Upper lobe of right lung (tissue), 1 donor: ENCODE measurements at regions not wholly inside any gene's neighbourhood (a gene's known extent, or its start where the extent isn't known, plus 50 kb on each side); places are given as distances from the start of the nearest gene placed in this dataset.

Source experiments
- ATAC-seq: fragments of 200-7000 bp; cut with Tn5 transposase; one replicate; pipeline ENCODE4 v1.9.1; 2020; ENCODE audit warnings: mild to moderate bottlenecking, moderate library complexity
- DNase-seq: peaks from one replicate; pipeline ENCODE4 v3.0.0-alpha.2; 2020
- H3K27ac ChIP-seq: fragments of 200-600 bp; one replicate; pipeline ENCODE4 v1.8.0; 2022
- H3K27me3 ChIP-seq: fragments of 200-600 bp; one replicate; pipeline ENCODE4 v1.8.0; 2022; ENCODE audit warnings: mild to moderate bottlenecking
- H3K36me3 ChIP-seq: fragments of 200-600 bp; one replicate; pipeline ENCODE4 v1.8.0; 2022
- H3K4me1 ChIP-seq: fragments of 200-600 bp; one replicate; pipeline ENCODE4 v1.8.0; 2022
- H3K4me3 ChIP-seq: fragments of 200-600 bp; one replicate; pipeline ENCODE4 v1.8.0; 2022; ENCODE audit warnings: mild to moderate bottlenecking
- H3K9me3 ChIP-seq: fragments of 200-600 bp; one replicate; pipeline ENCODE4 v1.8.0; 2022
- intact Hi-C: fragments of 100-400 bp; cut with DNase I; formaldehyde crosslinking; loops from one replicate; pipeline ENCODE4 v1.11.0; 2022
- TF ChIP-seq, protein P1 (sequence below): fragments of 200-600 bp; IDR thresholded peaks from one replicate; pipeline ENCODE4 v1.8.0; 2022; ENCODE audit warnings: antibody characterized with exemption
- donor health status: DM: no; HTN: yes; CAD: no; lungs with severe emphysema.

DNA sequence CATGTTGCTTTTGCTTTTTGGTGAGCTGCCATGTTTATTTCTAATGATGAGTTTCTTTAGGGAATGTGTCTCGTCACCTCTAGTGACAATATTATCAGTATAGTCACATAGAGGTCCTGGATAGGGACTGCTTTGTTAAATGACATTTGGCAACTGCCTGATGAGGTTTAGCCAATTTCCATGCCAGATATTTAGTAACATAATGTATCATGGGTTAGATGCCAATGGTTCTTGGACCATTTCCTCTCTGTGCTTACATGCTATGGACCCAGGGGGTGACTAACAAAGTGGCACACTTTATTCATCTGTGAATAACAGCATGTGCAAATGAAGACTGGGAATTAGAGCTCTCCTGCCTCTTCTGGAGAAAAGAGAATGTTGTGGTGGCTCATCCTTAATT is 56.2 kb upstream of the RAB27B start:
- DNase-seq (no peak), ATAC-seq (no peak)
- intact Hi-C loops: no loop called here
- Histone ChIP-seq H3K4me1 (peaks cover 3% of the 10 kb centered on the region), H3K27ac (no peak overlapping the region), H3K36me3 (no peaks in the 10 kb centered on the region), H3K4me3 (no peak overlapping the region), H3K9me3 (no peaks in the 10 kb centered on the region), H3K27me3 (no peaks in the 10 kb centered on the region)
- TF ChIP-seq, protein P1, sequence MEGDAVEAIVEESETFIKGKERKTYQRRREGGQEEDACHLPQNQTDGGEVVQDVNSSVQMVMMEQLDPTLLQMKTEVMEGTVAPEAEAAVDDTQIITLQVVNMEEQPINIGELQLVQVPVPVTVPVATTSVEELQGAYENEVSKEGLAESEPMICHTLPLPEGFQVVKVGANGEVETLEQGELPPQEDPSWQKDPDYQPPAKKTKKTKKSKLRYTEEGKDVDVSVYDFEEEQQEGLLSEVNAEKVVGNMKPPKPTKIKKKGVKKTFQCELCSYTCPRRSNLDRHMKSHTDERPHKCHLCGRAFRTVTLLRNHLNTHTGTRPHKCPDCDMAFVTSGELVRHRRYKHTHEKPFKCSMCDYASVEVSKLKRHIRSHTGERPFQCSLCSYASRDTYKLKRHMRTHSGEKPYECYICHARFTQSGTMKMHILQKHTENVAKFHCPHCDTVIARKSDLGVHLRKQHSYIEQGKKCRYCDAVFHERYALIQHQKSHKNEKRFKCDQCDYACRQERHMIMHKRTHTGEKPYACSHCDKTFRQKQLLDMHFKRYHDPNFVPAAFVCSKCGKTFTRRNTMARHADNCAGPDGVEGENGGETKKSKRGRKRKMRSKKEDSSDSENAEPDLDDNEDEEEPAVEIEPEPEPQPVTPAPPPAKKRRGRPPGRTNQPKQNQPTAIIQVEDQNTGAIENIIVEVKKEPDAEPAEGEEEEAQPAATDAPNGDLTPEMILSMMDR: no peak

DNA sequence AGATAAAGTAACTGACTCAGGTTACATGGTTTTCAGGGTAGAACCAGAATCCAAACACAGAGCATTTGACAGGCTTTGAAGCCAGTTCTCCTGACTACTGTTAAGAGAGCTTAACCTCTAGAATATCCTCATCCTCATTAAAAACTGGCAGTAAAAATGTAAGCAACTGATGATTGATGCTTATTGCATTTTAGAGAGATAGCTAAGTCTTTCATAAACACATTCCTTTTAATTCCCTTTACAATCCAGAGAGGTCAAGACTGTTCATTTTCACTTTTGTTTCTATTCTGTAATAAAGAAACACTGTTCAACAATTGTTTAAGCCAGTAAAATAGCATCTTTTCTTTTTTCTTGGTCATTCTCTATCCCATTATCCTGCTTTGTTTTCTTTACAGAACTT is 53.9 kb upstream of the RAB27B start:
- no peak overlapping the region for H3K4me3 ChIP-seq
- peaks cover 3% of the 10 kb centered on the region for H3K4me1 ChIP-seq
- no peaks in the 10 kb centered on the region for H3K9me3 ChIP-seq
- intact Hi-C loops: no loop called here
- TF ChIP-seq, protein P1: no peak
- DNase-seq (no peak), ATAC-seq (no peak)
- H3K27ac ChIP-seq: no peak overlapping the region
- H3K27me3 ChIP-seq: no peaks in the 10 kb centered on the region
- no peaks in the 10 kb centered on the region for H3K36me3 ChIP-seq

DNA sequence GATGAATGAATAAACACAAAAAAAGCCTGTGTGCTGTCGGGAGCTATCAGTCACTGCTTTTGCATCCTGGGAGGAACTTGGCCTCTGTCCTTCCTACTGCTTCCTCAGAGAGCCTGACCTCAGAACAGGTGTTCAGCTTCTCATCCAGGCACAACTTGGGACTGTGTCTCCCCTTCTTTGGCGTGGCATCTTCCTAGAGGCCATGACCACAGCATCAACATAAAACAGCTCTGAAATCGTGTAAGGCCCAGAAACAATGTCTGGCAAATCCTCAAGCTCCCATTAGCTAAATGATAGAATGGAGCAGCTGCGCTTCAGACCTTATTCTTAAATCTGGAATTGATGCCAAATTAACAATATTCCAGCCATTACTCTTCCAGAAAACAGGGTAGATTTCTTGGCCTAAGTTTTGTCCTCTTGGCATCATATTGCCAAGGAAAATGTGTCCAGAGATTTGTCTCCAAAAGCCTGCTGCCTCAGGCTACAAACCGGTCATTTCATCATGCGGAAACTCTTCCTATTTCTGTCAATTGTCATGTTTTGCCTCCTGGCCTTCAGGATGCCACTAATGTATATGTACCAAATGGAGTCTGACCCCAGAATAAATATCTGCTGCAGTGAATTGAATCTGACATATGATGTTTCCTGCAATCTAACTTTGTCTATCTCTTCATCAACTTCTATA is 53.2 kb upstream of the RAB27B start:
- Histone ChIP-seq H3K4me1 (peaks cover 3% of the 10 kb centered on the region), H3K36me3 (no peaks in the 10 kb centered on the region), H3K9me3 (no peaks in the 10 kb centered on the region), H3K27ac (no peak overlapping the region), H3K27me3 (no peaks in the 10 kb centered on the region), H3K4me3 (no peak overlapping the region)
- no peak for ATAC-seq
- DNase-seq: no peak
- TF ChIP-seq, protein P1: no peak
- intact Hi-C loops: no loop called here

DNA sequence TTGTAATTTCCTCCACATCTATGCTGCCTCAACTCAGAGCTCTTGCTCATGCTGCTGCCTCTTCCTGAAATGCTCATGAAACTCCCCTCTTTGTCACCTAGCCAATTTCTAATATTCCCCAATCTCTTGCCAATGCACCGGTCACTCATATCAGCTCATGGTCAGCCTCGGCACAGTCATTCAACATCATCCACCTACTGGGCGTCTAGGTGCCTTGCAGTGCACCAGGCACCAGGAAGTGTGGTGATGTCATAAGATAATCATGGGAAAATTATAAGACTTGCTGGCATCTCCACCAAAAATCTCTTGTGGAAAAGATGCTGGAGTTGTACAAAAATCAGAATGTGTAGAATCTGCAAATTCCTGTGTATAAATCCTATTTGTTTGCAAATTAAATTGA is 52.6 kb upstream of the RAB27B start:
- ATAC-seq (peak; percentile 31), DNase-seq (no peak)
- Histone ChIP-seq H3K4me1 (peaks cover 3% of the 10 kb centered on the region), H3K27me3 (no peaks in the 10 kb centered on the region), H3K4me3 (no peak overlapping the region), H3K27ac (no peak overlapping the region), H3K9me3 (no peaks in the 10 kb centered on the region), H3K36me3 (no peaks in the 10 kb centered on the region)
- intact Hi-C loops: no loop called here
- TF ChIP-seq, protein P1: no peak

DNA sequence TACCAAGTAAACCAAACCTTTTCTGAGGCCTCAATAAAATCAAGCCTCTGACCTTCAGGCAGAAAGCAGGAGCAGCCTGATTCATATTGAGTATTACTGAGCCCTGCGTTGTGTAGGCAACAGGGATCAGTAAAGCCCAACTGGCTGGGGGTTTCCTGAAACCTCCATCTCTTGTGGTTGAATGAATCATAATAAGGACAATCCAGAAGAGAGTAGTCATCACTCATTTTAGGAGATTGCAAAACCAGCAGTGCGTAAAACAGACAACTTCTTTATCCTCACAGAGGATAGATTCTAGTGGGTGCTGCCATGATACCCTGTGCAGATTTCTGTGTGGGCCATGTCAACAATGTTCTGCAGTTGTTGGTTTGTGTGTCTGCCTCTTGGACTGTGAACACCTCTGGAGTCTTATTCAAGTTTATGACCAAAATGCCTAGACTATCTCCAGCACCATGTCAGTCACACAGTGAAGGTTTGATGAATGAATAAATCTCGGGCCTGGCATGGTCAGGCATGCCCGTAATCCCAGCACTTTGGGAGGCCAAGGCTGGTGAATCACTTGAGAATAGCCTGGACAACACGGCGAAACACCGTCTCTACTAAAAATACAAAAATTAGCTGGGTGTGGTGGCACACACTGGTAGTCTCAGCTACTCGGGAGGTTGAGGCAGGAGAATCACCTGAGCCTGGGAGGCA is 51.8 kb upstream of the RAB27B start:
- no peaks in the 10 kb centered on the region for H3K36me3 ChIP-seq
- DNase-seq: no peak
- H3K4me3 ChIP-seq: no peak overlapping the region
- no peak overlapping the region for H3K27ac ChIP-seq
- ATAC-seq: peak; percentile 60
- no peaks in the 10 kb centered on the region for H3K27me3 ChIP-seq
- H3K4me1 ChIP-seq: peaks cover 3% of the 10 kb centered on the region
- H3K9me3 ChIP-seq: no peaks in the 10 kb centered on the region
- TF ChIP-seq, protein P1: no peak
- intact Hi-C loops: no loop called here
